Central memory CD8-positive, alpha-beta T cell (primary cell): ENCODE measurements at regions not wholly inside any gene's neighbourhood (a gene's known extent, or its start where the extent isn't known, plus 50 kb on each side); places are given as distances from the start of the nearest gene placed in this dataset.

Source experiments
- ATAC-seq: fragments of 150-1000 bp; cut with Tn5 transposase; replicated peaks from 2 replicates; pipeline ENCODE4 v1.10.0; 2022; ENCODE audit warnings: mild to moderate bottlenecking, moderate FRiP score, moderate number of reproducible peaks; ENCODE audit not compliant: poor library complexity, severe bottlenecking; ENCODE audit errors: extremely low read depth
- DNase-seq, 2 donors: peaks; one replicate each; pipeline ENCODE4 v3.0.0; 2021; ENCODE audit warnings: low spot score in 2 of 2
- H3K27ac Mint-ChIP-seq: one replicate; pipeline ENCODE4 v1.8.0; 2022; ENCODE audit warnings: low read depth, mild to moderate bottlenecking, moderate library complexity, mixed read lengths
- H3K27me3 Mint-ChIP-seq: one replicate; pipeline ENCODE4 v1.8.0; 2022; ENCODE audit warnings: mixed read lengths
- H3K36me3 Mint-ChIP-seq: one replicate; pipeline ENCODE4 v1.8.0; 2022; ENCODE audit warnings: mild to moderate bottlenecking, moderate library complexity, mixed read lengths; ENCODE audit not compliant: insufficient read depth
- H3K4me1 Mint-ChIP-seq: one replicate; pipeline ENCODE4 v1.8.0; 2022; ENCODE audit warnings: mixed read lengths
- H3K4me3 Mint-ChIP-seq: one replicate; pipeline ENCODE4 v1.8.0; 2022; ENCODE audit warnings: mild to moderate bottlenecking, moderate library complexity, mixed read lengths
- H3K9me3 Mint-ChIP-seq: one replicate; pipeline ENCODE4 v1.8.0; 2022; ENCODE audit warnings: mixed read lengths

GRCh38 chr17:13746404-13746803, 144.7 kb upstream of the HS3ST3A1 start:
- no peaks in the 10 kb centered on the region for H3K9me3 Mint-ChIP-seq
- H3K27me3 Mint-ChIP-seq: peaks cover 61% of the 10 kb centered on the region
- no peaks in the 10 kb centered on the region for H3K4me1 Mint-ChIP-seq
- H3K36me3 Mint-ChIP-seq: no peaks in the 10 kb centered on the region
- no peak overlapping the region for H3K4me3 Mint-ChIP-seq
- ATAC-seq (no peak), DNase-seq (no peak)
- no peak overlapping the region for H3K27ac Mint-ChIP-seq

GRCh38 chr17:13749166-13749890, 147.6 kb upstream of the HS3ST3A1 start:
- no peak overlapping the region for H3K27ac Mint-ChIP-seq
- no peaks in the 10 kb centered on the region for H3K9me3 Mint-ChIP-seq
- no peak for ATAC-seq
- no peaks in the 10 kb centered on the region for H3K36me3 Mint-ChIP-seq
- no peak overlapping the region for H3K4me3 Mint-ChIP-seq
- peaks cover 70% of the 10 kb centered on the region for H3K27me3 Mint-ChIP-seq
- no peak for DNase-seq
- no peaks in the 10 kb centered on the region for H3K4me1 Mint-ChIP-seq

- H3K27me3 Mint-ChIP-seq: peaks cover 65% of the 10 kb centered on the region
- H3K4me3 Mint-ChIP-seq: no peak overlapping the region
- no peaks in the 10 kb centered on the region for H3K4me1 Mint-ChIP-seq
- ATAC-seq (no peak), DNase-seq (no peak)
- H3K36me3 Mint-ChIP-seq: no peaks in the 10 kb centered on the region
- H3K9me3 Mint-ChIP-seq: no peaks in the 10 kb centered on the region
- no peak overlapping the region for H3K27ac Mint-ChIP-seq
Observed at GRCh38 chr17:13749891-13750235, 148.1 kb upstream of the HS3ST3A1 start.

GRCh38 chr17:13750816-13751793, 149.4 kb upstream of the HS3ST3A1 start:
- DNase-seq (no peak), ATAC-seq (no peak)
- Mint-ChIP-seq H3K27me3 (peaks cover 53% of the 10 kb centered on the region), H3K36me3 (no peaks in the 10 kb centered on the region), H3K4me1 (no peaks in the 10 kb centered on the region), H3K9me3 (no peaks in the 10 kb centered on the region), H3K4me3 (no peak overlapping the region), H3K27ac (no peak overlapping the region)

GRCh38 chr17:13753154-13753553, 151.4 kb upstream of the HS3ST3A1 start:
- ATAC-seq (no peak), DNase-seq (no peak)
- Mint-ChIP-seq H3K9me3 (no peaks in the 10 kb centered on the region), H3K4me3 (no peak overlapping the region), H3K27me3 (peaks cover 43% of the 10 kb centered on the region), H3K27ac (no peak overlapping the region), H3K4me1 (no peaks in the 10 kb centered on the region), H3K36me3 (no peaks in the 10 kb centered on the region)

- no peak overlapping the region for H3K27ac Mint-ChIP-seq
- H3K4me3 Mint-ChIP-seq: no peak overlapping the region
- H3K27me3 Mint-ChIP-seq: peaks cover 39% of the 10 kb centered on the region
- no peaks in the 10 kb centered on the region for H3K36me3 Mint-ChIP-seq
- DNase-seq (no peak), ATAC-seq (no peak)
- H3K9me3 Mint-ChIP-seq: no peaks in the 10 kb centered on the region
- H3K4me1 Mint-ChIP-seq: no peaks in the 10 kb centered on the region
Observed at GRCh38 chr17:13753771-13754170, 152.0 kb upstream of the HS3ST3A1 start.

- Mint-ChIP-seq H3K27me3 (peaks cover 18% of the 10 kb centered on the region), H3K9me3 (no peaks in the 10 kb centered on the region), H3K4me1 (no peaks in the 10 kb centered on the region), H3K4me3 (no peak overlapping the region), H3K27ac (no peak overlapping the region), H3K36me3 (no peaks in the 10 kb centered on the region)
- DNase-seq (no peak), ATAC-seq (no peak)
Observed at GRCh38 chr17:13755851-13756250, 154.1 kb upstream of the HS3ST3A1 start.

GRCh38 chr17:13756763-13757162, 155.0 kb upstream of the HS3ST3A1 start:
- Mint-ChIP-seq H3K4me3 (no peak overlapping the region), H3K4me1 (no peaks in the 10 kb centered on the region), H3K36me3 (no peaks in the 10 kb centered on the region), H3K9me3 (no peaks in the 10 kb centered on the region), H3K27me3 (peaks cover 9% of the 10 kb centered on the region), H3K27ac (no peak overlapping the region)
- DNase-seq (no peak), ATAC-seq (no peak)

GRCh38 chr17:13757871-13758270, 156.1 kb upstream of the HS3ST3A1 start:
- no peaks in the 10 kb centered on the region for H3K27me3 Mint-ChIP-seq
- no peaks in the 10 kb centered on the region for H3K9me3 Mint-ChIP-seq
- H3K4me1 Mint-ChIP-seq: no peaks in the 10 kb centered on the region
- H3K36me3 Mint-ChIP-seq: no peaks in the 10 kb centered on the region
- no peak for ATAC-seq
- no peak overlapping the region for H3K4me3 Mint-ChIP-seq
- DNase-seq: no peak
- H3K27ac Mint-ChIP-seq: no peak overlapping the region

- Mint-ChIP-seq H3K4me3 (no peak overlapping the region), H3K4me1 (no peaks in the 10 kb centered on the region), H3K9me3 (no peaks in the 10 kb centered on the region), H3K27me3 (peaks cover 18% of the 10 kb centered on the region), H3K36me3 (no peaks in the 10 kb centered on the region), H3K27ac (no peak overlapping the region)
- ATAC-seq (no peak), DNase-seq (no peak)
Observed at GRCh38 chr17:13759518-13760335, 158.0 kb upstream of the HS3ST3A1 start.

GRCh38 chr17:13761038-13761603, 159.4 kb upstream of the HS3ST3A1 start:
- no peaks in the 10 kb centered on the region for H3K4me1 Mint-ChIP-seq
- peaks cover 28% of the 10 kb centered on the region for H3K27me3 Mint-ChIP-seq
- no peak for ATAC-seq
- no peaks in the 10 kb centered on the region for H3K9me3 Mint-ChIP-seq
- no peak for DNase-seq
- no peak overlapping the region for H3K27ac Mint-ChIP-seq
- H3K36me3 Mint-ChIP-seq: no peaks in the 10 kb centered on the region
- H3K4me3 Mint-ChIP-seq: no peak overlapping the region

- H3K9me3 Mint-ChIP-seq: peaks cover 4% of the 10 kb centered on the region
- peaks cover 58% of the 10 kb centered on the region for H3K27me3 Mint-ChIP-seq
- ATAC-seq: no peak
- no peak overlapping the region for H3K4me3 Mint-ChIP-seq
- H3K4me1 Mint-ChIP-seq: no peaks in the 10 kb centered on the region
- H3K36me3 Mint-ChIP-seq: no peaks in the 10 kb centered on the region
- no peak for DNase-seq
- H3K27ac Mint-ChIP-seq: no peak overlapping the region
Observed at GRCh38 chr17:13765701-13766100, 164.0 kb upstream of the HS3ST3A1 start.
